Colonic mucosa (tissue), 4 donors: ENCODE measurements at regions not wholly inside any gene's neighbourhood (a gene's known extent, or its start where the extent isn't known, plus 50 kb on each side); places are given as distances from the start of the nearest gene placed in this dataset.

Experiments used
- DNase-seq: peaks from one replicate; pipeline ENCODE4 v3.0.0-alpha.2; 2020
- H3K27ac ChIP-seq: fragments of 200-600 bp; one replicate; pipeline ENCODE4 v1.8.0; 2021
- H3K27me3 ChIP-seq: fragments of 200-600 bp; one replicate; pipeline ENCODE4 v1.8.0; 2021
- H3K36me3 ChIP-seq: fragments of 200-600 bp; one replicate; pipeline ENCODE4 v1.8.0; 2021
- H3K4me1 ChIP-seq: fragments of 200-600 bp; one replicate; pipeline ENCODE4 v1.8.0; 2021; ENCODE audit warnings: mild to moderate bottlenecking
- H3K4me3 ChIP-seq: fragments of 200-600 bp; one replicate; pipeline ENCODE4 v1.8.0; 2021
- H3K9ac ChIP-seq, 2 donors: one replicate each; pipeline ENCODE4 v1.7.0; 2013; ENCODE audit warnings: control low read depth in 2 of 2, low read depth in 2 of 2, low read length in 2 of 2
- H3K9me3 ChIP-seq: fragments of 200-600 bp; one replicate; pipeline ENCODE4 v1.8.0; 2021
- intact Hi-C: fragments of 100-400 bp; cut with DNase I; formaldehyde crosslinking; loops from one replicate; pipeline ENCODE4 v1.14.1; 2022
- TF ChIP-seq, protein P1 (sequence below): fragments of 200-600 bp; IDR thresholded peaks from one replicate; pipeline ENCODE4 v1.8.0; 2022; ENCODE audit warnings: antibody characterized with exemption, mild to moderate bottlenecking
- donor health status: healthy.
- donor health status: DM: no; HTN: no; CAD: no.
- donor health status: DM: no; HTN: no; CAD: no.

DNA sequence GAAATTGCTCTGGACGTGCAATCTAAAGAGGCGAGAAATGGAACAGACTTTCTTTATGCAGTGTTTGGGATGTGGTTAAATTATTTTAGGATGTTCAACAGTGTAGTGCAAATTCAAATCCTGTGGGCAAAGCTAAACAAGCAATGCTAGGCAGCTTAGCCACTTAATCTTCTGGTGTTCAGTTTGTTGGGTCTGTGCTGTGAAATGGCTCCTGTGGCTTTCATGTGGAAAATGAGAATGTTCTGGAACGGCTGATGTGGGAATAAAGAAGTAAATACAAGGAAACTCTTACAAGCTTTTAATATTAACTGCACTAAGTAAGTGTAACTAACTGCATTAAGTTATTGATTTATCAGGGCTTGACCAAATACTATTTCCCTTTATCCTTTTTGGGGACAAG lies 766.6 kb downstream of the ADGRL2 start:
- intact Hi-C loops = no loop called here
- Histone ChIP-seq H3K36me3 (no peaks in the 10 kb centered on the region), H3K4me1 (no peaks in the 10 kb centered on the region), H3K9ac (no peak overlapping the region), H3K9me3 (no peaks in the 10 kb centered on the region), H3K27ac (no peak overlapping the region), H3K4me3 (no peak overlapping the region), H3K27me3 (no peaks in the 10 kb centered on the region)
- TF ChIP-seq, protein P1, sequence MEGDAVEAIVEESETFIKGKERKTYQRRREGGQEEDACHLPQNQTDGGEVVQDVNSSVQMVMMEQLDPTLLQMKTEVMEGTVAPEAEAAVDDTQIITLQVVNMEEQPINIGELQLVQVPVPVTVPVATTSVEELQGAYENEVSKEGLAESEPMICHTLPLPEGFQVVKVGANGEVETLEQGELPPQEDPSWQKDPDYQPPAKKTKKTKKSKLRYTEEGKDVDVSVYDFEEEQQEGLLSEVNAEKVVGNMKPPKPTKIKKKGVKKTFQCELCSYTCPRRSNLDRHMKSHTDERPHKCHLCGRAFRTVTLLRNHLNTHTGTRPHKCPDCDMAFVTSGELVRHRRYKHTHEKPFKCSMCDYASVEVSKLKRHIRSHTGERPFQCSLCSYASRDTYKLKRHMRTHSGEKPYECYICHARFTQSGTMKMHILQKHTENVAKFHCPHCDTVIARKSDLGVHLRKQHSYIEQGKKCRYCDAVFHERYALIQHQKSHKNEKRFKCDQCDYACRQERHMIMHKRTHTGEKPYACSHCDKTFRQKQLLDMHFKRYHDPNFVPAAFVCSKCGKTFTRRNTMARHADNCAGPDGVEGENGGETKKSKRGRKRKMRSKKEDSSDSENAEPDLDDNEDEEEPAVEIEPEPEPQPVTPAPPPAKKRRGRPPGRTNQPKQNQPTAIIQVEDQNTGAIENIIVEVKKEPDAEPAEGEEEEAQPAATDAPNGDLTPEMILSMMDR = no peak
- no peak for DNase-seq

- Histone ChIP-seq H3K4me3 (no peak overlapping the region), H3K4me1 (no peaks in the 10 kb centered on the region), H3K27ac (no peak overlapping the region), H3K9ac (no peak overlapping the region), H3K36me3 (no peaks in the 10 kb centered on the region), H3K9me3 (no peaks in the 10 kb centered on the region), H3K27me3 (no peaks in the 10 kb centered on the region)
- TF ChIP-seq, protein P1 = no peak
- DNase-seq = no peak
- intact Hi-C loops = no loop called here
Observed at GRCh38 chr1:82565546-82565945, 764.8 kb downstream of the ADGRL2 start.

- no peaks in the 10 kb centered on the region for H3K36me3 ChIP-seq
- no peak overlapping the region for H3K27ac ChIP-seq
- DNase-seq = no peak
- TF ChIP-seq, protein P1 = no peak
- no peaks in the 10 kb centered on the region for H3K9me3 ChIP-seq
- no peak overlapping the region for H3K4me3 ChIP-seq
- no peak overlapping the region for H3K9ac ChIP-seq
- no peaks in the 10 kb centered on the region for H3K4me1 ChIP-seq
- intact Hi-C loops = no loop called here
- H3K27me3 ChIP-seq = no peaks in the 10 kb centered on the region
Observed at GRCh38 chr1:82565146-82565545, 764.4 kb downstream of the ADGRL2 start.

DNA sequence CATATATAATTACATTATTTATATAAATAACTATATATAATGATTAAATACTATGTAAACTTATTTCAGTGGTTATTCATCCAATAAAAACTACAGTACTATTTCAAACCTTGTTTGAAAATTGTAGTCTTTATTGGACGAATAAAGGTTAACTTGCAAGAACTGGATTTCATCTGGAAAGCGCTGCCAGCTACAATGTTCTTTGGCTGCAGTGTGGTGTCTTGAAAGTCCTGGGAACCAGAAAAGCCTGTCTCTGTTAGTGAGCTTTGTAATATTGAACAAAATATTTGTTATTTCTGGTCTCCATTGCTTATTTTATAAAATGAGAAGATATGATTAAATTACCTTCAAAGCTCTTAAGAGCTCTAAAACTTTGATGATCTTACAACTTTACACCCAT lies 763.6 kb downstream of the ADGRL2 start:
- intact Hi-C loops = no loop called here
- Histone ChIP-seq H3K4me1 (no peaks in the 10 kb centered on the region), H3K9me3 (no peaks in the 10 kb centered on the region), H3K27me3 (no peaks in the 10 kb centered on the region), H3K27ac (no peak overlapping the region), H3K4me3 (no peak overlapping the region), H3K9ac (no peak overlapping the region), H3K36me3 (no peaks in the 10 kb centered on the region)
- no peak for DNase-seq
- TF ChIP-seq, protein P1 = no peak

GRCh38 chr1:82562448-82562847 lies 761.7 kb downstream of the ADGRL2 start:
- DNase-seq = no peak
- Histone ChIP-seq H3K9ac (no peak overlapping the region), H3K36me3 (no peaks in the 10 kb centered on the region), H3K4me1 (no peaks in the 10 kb centered on the region), H3K27ac (no peak overlapping the region), H3K9me3 (no peaks in the 10 kb centered on the region), H3K27me3 (no peaks in the 10 kb centered on the region), H3K4me3 (no peak overlapping the region)
- intact Hi-C loops = no loop called here
- TF ChIP-seq, protein P1 = no peak

GRCh38 chr1:82560566-82560965 lies 759.8 kb downstream of the ADGRL2 start:
- H3K4me1 ChIP-seq = no peaks in the 10 kb centered on the region
- TF ChIP-seq, protein P1 = no peak

More at GRCh38 chr1:82560566-82560965, 759.8 kb downstream of the ADGRL2 start:
- DNase-seq = no peak
- H3K9ac ChIP-seq = no peak overlapping the region
- H3K4me3 ChIP-seq = no peak overlapping the region
- intact Hi-C loops = no loop called here
- no peaks in the 10 kb centered on the region for H3K36me3 ChIP-seq
- no peak overlapping the region for H3K27ac ChIP-seq
- no peaks in the 10 kb centered on the region for H3K9me3 ChIP-seq
- no peaks in the 10 kb centered on the region for H3K27me3 ChIP-seq
